NCI-H146 (cell line): ENCODE measurements at regions not wholly inside any gene's neighbourhood (a gene's known extent, or its start where the extent isn't known, plus 50 kb on each side); places are given as distances from the start of the nearest gene placed in this dataset.
"Not testable (repeated sequence)": the region's sequence is repeated elsewhere in the genome, so short reads cannot be mapped to it uniquely, and the experiment has no call there.

Source experiments
- DNase-seq: peaks from one replicate; lab custom pipeline; 2025; lab: John Stamatoyannopoulos, UW

GRCh38 chr10:126722726-126723125 is 52.2 kb upstream of the C10orf90 start:
- no peak for DNase-seq

- no peak for DNase-seq
Observed at GRCh38 chr10:126723226-126723625, 52.7 kb upstream of the C10orf90 start.

- no peak for DNase-seq
Observed at GRCh38 chr10:126729314-126729870, 58.9 kb upstream of the C10orf90 start.

- no peak for DNase-seq
Observed at GRCh38 chr10:126730856-126731609, 60.5 kb upstream of the C10orf90 start.

- DNase-seq, result no peak
Observed at GRCh38 chr10:126731610-126731990, 61.1 kb upstream of the C10orf90 start.

GRCh38 chr10:126732308-126732707 is 61.8 kb upstream of the C10orf90 start:
- peak; percentile 49 for DNase-seq

GRCh38 chr10:126732868-126733267 is 62.4 kb upstream of the C10orf90 start:
- no peak for DNase-seq

- no peak for DNase-seq
Observed at GRCh38 chr10:126734015-126734414, 63.5 kb upstream of the C10orf90 start.

- DNase-seq, result no peak
Observed at GRCh38 chr10:126734967-126735366, 64.5 kb upstream of the C10orf90 start.

- no peak for DNase-seq
Observed at GRCh38 chr10:126736142-126736541, 65.6 kb upstream of the C10orf90 start.

- no peak for DNase-seq
Observed at GRCh38 chr10:126736727-126737126, 66.2 kb upstream of the C10orf90 start.

GRCh38 chr10:126738001-126738400 is 67.5 kb upstream of the C10orf90 start:
- DNase-seq, result no peak

- peak; percentile 7 for DNase-seq
Observed at GRCh38 chr10:126744571-126744970, 74.1 kb upstream of the C10orf90 start.

GRCh38 chr10:126749015-126749655 is 78.6 kb upstream of the C10orf90 start:
- DNase-seq, result peak; percentile 90

- DNase-seq, result no peak
Observed at GRCh38 chr10:126754966-126755365, 84.5 kb upstream of the C10orf90 start.

GRCh38 chr10:126758867-126759266 is 88.4 kb upstream of the C10orf90 start:
- no peak for DNase-seq

GRCh38 chr10:126759531-126759930 is 89.0 kb upstream of the C10orf90 start:
- peak; percentile 64 for DNase-seq

- DNase-seq, result not testable (repeated sequence)
Observed at GRCh38 chr10:126766646-126767045, 96.2 kb upstream of the C10orf90 start.

GRCh38 chr10:126770809-126771208 is 100.3 kb upstream of the C10orf90 start:
- DNase-seq, result no peak

- DNase-seq, result no peak
Observed at GRCh38 chr10:126776168-126776567, 105.7 kb upstream of the C10orf90 start.

- no peak for DNase-seq
Observed at GRCh38 chr10:126777714-126778113, 107.2 kb upstream of the C10orf90 start.

GRCh38 chr10:126781450-126782216 is 111.1 kb upstream of the C10orf90 start:
- DNase-seq, result no peak
